Trophoblast cell (in vitro differentiated cells and primary cell): ENCODE measurements at regions not wholly inside any gene's neighbourhood (a gene's known extent, or its start where the extent isn't known, plus 50 kb on each side); places are given as distances from the start of the nearest gene placed in this dataset.
"Not testable (repeated sequence)": the region's sequence is repeated elsewhere in the genome, so short reads cannot be mapped to it uniquely, and the experiment has no call there.

Experiments
- DNase-seq, 2 donors: peaks; one replicate each; pipeline ENCODE4 v3.0.0-alpha.2; 2016
- H2AFZ ChIP-seq: 2 replicates; pipeline ENCODE4 v1.6.1; 2013; ENCODE audit warnings: low read length, moderate library complexity, mild to moderate bottlenecking; ENCODE audit not compliant: insufficient read depth, poor library complexity
- H2AK5ac ChIP-seq: 2 replicates; pipeline ENCODE4 v1.6.1; 2013; ENCODE audit warnings: mild to moderate bottlenecking, low read length
- H2BK120ac ChIP-seq: 2 replicates; pipeline ENCODE4 v1.6.1; 2013; ENCODE audit warnings: low read length, mild to moderate bottlenecking, moderate library complexity; ENCODE audit not compliant: insufficient read depth, poor library complexity
- H2BK12ac ChIP-seq: 2 replicates; pipeline ENCODE4 v1.6.1; 2013; ENCODE audit warnings: mild to moderate bottlenecking, low read length, moderate library complexity
- H2BK5ac ChIP-seq: 2 replicates; pipeline ENCODE4 v1.6.1; 2013; ENCODE audit warnings: low read length, low read depth, moderate library complexity, mild to moderate bottlenecking; ENCODE audit not compliant: poor library complexity
- H3K14ac ChIP-seq: 2 replicates; pipeline ENCODE4 v1.6.1; 2013; ENCODE audit warnings: mild to moderate bottlenecking, low read length
- H3K18ac ChIP-seq: 2 replicates; pipeline ENCODE4 v1.6.1; 2013; ENCODE audit warnings: mild to moderate bottlenecking, low read length
- H3K23ac ChIP-seq: 2 replicates; pipeline ENCODE4 v1.6.1; 2013; ENCODE audit warnings: low read length
- H3K27ac ChIP-seq: 2 replicates; pipeline ENCODE4 v1.5.1; 2013; ENCODE audit warnings: low read depth, mild to moderate bottlenecking, inconsistent platforms, low read length, moderate library complexity
- H3K27me3 ChIP-seq: 2 replicates; pipeline ENCODE4 v1.6.1; 2013; ENCODE audit warnings: inconsistent platforms, mild to moderate bottlenecking, low read length, moderate library complexity; ENCODE audit not compliant: insufficient read depth
- H3K36me3 ChIP-seq, 2 experiments: 1 replicate in 1 of 2; 2 replicates in 1 of 2; pipeline ENCODE4 v1.6.1; 2013; ENCODE audit warnings: low read length in 2 of 2, mild to moderate bottlenecking in 2 of 2, moderate library complexity in 1 of 2; ENCODE audit not compliant: insufficient read depth in 2 of 2, control insufficient read depth in 1 of 2
- H3K4ac ChIP-seq: 2 replicates; pipeline ENCODE4 v1.6.1; 2013; ENCODE audit warnings: low read depth, mild to moderate bottlenecking, low read length, moderate library complexity
- H3K4me1 ChIP-seq, 2 experiments: 1 replicate in 1 of 2; 2 replicates in 1 of 2; pipeline ENCODE4 v1.6.1; 2013; ENCODE audit warnings: low read length in 2 of 2, mild to moderate bottlenecking in 2 of 2, moderate library complexity in 1 of 2; ENCODE audit not compliant: insufficient read depth in 2 of 2, control insufficient read depth in 1 of 2
- H3K4me2 ChIP-seq: 2 replicates; pipeline ENCODE4 v1.6.1; 2013; ENCODE audit warnings: inconsistent platforms, mild to moderate bottlenecking, low read length, moderate library complexity
- H3K4me3 ChIP-seq: 2 replicates; pipeline ENCODE4 v1.5.1; 2013; ENCODE audit warnings: mild to moderate bottlenecking, low read depth, low read length, inconsistent platforms
- H3K79me1 ChIP-seq: one replicate; pipeline ENCODE4 v1.6.1; 2013; ENCODE audit warnings: low read length
- H3K79me2 ChIP-seq: 2 replicates; pipeline ENCODE4 v1.6.1; 2013; ENCODE audit warnings: low read length, mild to moderate bottlenecking; ENCODE audit not compliant: control insufficient read depth, insufficient read depth, poor library complexity
- H3K9ac ChIP-seq: 2 replicates; pipeline ENCODE4 v1.6.1; 2013; ENCODE audit warnings: mild to moderate bottlenecking, low read length
- H3K9me3 ChIP-seq: 2 replicates; pipeline ENCODE4 v1.6.1; 2013; ENCODE audit warnings: low read depth, mild to moderate bottlenecking, control low read depth, inconsistent platforms, low read length; ENCODE audit not compliant: insufficient read depth
- H4K12ac ChIP-seq: 2 replicates; pipeline ENCODE4 v1.6.1; 2013; ENCODE audit warnings: low read depth, mild to moderate bottlenecking, low read length, moderate library complexity
- H4K8ac ChIP-seq: 2 replicates; pipeline ENCODE4 v1.6.1; 2013; ENCODE audit warnings: low read depth, mild to moderate bottlenecking, low read length, moderate library complexity
- H4K91ac ChIP-seq: one replicate; pipeline ENCODE4 v1.6.1; 2013; ENCODE audit warnings: low read depth, mild to moderate bottlenecking, low read length, moderate library complexity
- WGBS: extraction: QIAGEN DNeasy Blood & Tissue Kit; methylation state at CpG from one replicate; pipeline ENCODE4 v1.1.7; 2013; ENCODE audit warnings: missing lambda C conversion rate; ENCODE audit not compliant: insufficient read length, insufficient coverage; ENCODE audit errors: extremely low coverage; 5-methylcytosine and 5-hydroxymethylcytosine counted together

GRCh38 chr7:24444666-24445440 is 128.4 kb upstream of the PALS2 start:
- H3K79me1 ChIP-seq, result no peaks in the 10 kb centered on the region
- no peak overlapping the region for H2AK5ac ChIP-seq
- no peak overlapping the region for H2BK5ac ChIP-seq
- no peak overlapping the region for H4K12ac ChIP-seq
- no peak overlapping the region for H3K27ac ChIP-seq
- H3K79me2 ChIP-seq, result no peaks in the 10 kb centered on the region
- H2AFZ ChIP-seq, result no peak overlapping the region
- H3K4me1 ChIP-seq, result no peaks in the 10 kb centered on the region
- no peak overlapping the region for H3K9ac ChIP-seq
- H3K23ac ChIP-seq, result no peak overlapping the region
- no peaks in the 10 kb centered on the region for H3K9me3 ChIP-seq
- H3K36me3 ChIP-seq, result no peaks in the 10 kb centered on the region
- no peak overlapping the region for H3K4ac ChIP-seq
- no peak overlapping the region for H3K4me2 ChIP-seq
- H2BK120ac ChIP-seq, result no peak overlapping the region
- no peak overlapping the region for H4K8ac ChIP-seq
- H2BK12ac ChIP-seq, result no peak overlapping the region
- no peak overlapping the region for H3K4me3 ChIP-seq
- H3K14ac ChIP-seq, result no peak overlapping the region
- no peaks in the 10 kb centered on the region for H3K27me3 ChIP-seq
- no peak for DNase-seq
- no peak overlapping the region for H4K91ac ChIP-seq
- no CpG with 5 or more reads among the region's 11 CpGs for WGBS
- no peak overlapping the region for H3K18ac ChIP-seq

- no peak overlapping the region for H3K4me3 ChIP-seq
- H3K79me1 ChIP-seq, result no peaks in the 10 kb centered on the region
- H3K9me3 ChIP-seq, result no peaks in the 10 kb centered on the region
- no peak overlapping the region for H4K91ac ChIP-seq
- no peak overlapping the region for H4K8ac ChIP-seq
- H3K4me1 ChIP-seq, result no peaks in the 10 kb centered on the region
- no peak for DNase-seq
- no peak overlapping the region for H2BK120ac ChIP-seq
- H3K27ac ChIP-seq, result no peak overlapping the region
- no peak overlapping the region for H4K12ac ChIP-seq
- H3K23ac ChIP-seq, result no peak overlapping the region
- H3K79me2 ChIP-seq, result no peaks in the 10 kb centered on the region
- H2AK5ac ChIP-seq, result no peak overlapping the region
- H3K9ac ChIP-seq, result no peak overlapping the region
- no peaks in the 10 kb centered on the region for H3K27me3 ChIP-seq
- WGBS, result no CpG with 5 or more reads among the region's 4 CpGs
- no peak overlapping the region for H3K18ac ChIP-seq
- H2BK12ac ChIP-seq, result no peak overlapping the region
- no peak overlapping the region for H3K14ac ChIP-seq
- H3K4ac ChIP-seq, result no peak overlapping the region
- H3K4me2 ChIP-seq, result no peak overlapping the region
- no peak overlapping the region for H2AFZ ChIP-seq
- no peak overlapping the region for H2BK5ac ChIP-seq
- no peaks in the 10 kb centered on the region for H3K36me3 ChIP-seq
Measured at GRCh38 chr7:24448038-24448437, 125.2 kb upstream of the PALS2 start.

GRCh38 chr7:24449416-24449815 is 123.8 kb upstream of the PALS2 start:
- not testable (repeated sequence) for H4K12ac ChIP-seq, H3K4me1 ChIP-seq, H3K4me2 ChIP-seq, H3K36me3 ChIP-seq, H4K8ac ChIP-seq, H3K14ac ChIP-seq, H3K4me3 ChIP-seq, DNase-seq, H2BK120ac ChIP-seq, H3K79me2 ChIP-seq, H4K91ac ChIP-seq, H2BK5ac ChIP-seq, H3K79me1 ChIP-seq, H3K4ac ChIP-seq, H3K23ac ChIP-seq, H2AFZ ChIP-seq, H2AK5ac ChIP-seq, H3K27ac ChIP-seq, H3K18ac ChIP-seq, H3K9ac ChIP-seq, H3K27me3 ChIP-seq, H2BK12ac ChIP-seq, H3K9me3 ChIP-seq
- no CpG with 5 or more reads among the region's 5 CpGs for WGBS

GRCh38 chr7:24455813-24456525 is 117.3 kb upstream of the PALS2 start:
- Histone ChIP-seq H2BK5ac (no peak overlapping the region), H3K4me2 (no peak overlapping the region), H2AFZ (no peak overlapping the region), H3K18ac (no peak overlapping the region), H3K79me1 (no peaks in the 10 kb centered on the region), H3K27me3 (no peaks in the 10 kb centered on the region), H4K91ac (no peak overlapping the region), H4K8ac (no peak overlapping the region), H3K79me2 (no peaks in the 10 kb centered on the region), H3K4ac (no peak overlapping the region), H3K14ac (no peak overlapping the region), H3K9ac (no peak overlapping the region), H3K4me1 (no peaks in the 10 kb centered on the region), H3K4me3 (no peak overlapping the region), H2BK12ac (no peak overlapping the region), H3K27ac (no peak overlapping the region), H2BK120ac (no peak overlapping the region), H3K36me3 (no peaks in the 10 kb centered on the region), H4K12ac (no peak overlapping the region), H3K23ac (no peak overlapping the region), H3K9me3 (no peaks in the 10 kb centered on the region), H2AK5ac (no peak overlapping the region)
- DNase-seq, result no peak
- WGBS, result no CpG with 5 or more reads among the region's 6 CpGs
